ENCODE measurements at regions not wholly inside any gene's neighbourhood (a gene's known extent, or its start where the extent isn't known, plus 50 kb on each side); places are given as distances from the start of the nearest gene placed in this dataset.

DNA sequence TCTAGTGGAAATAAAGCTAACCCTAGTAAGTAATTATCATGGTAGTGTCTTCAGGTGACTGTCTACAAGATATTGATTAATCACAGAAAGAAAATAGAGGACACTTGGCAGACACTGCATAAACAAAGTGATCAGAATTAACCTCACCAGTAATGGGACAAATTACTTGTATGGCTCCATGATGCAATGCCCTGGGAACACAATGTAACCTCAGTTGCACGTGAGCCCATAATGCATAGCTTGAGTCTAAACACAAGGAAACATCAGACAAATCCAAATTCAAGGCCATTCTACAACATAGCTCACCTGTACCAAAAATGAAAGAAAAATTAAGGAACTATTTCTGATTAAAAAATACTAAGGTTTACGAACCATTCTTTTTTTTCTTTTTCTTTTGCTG lies 92.4 kb upstream of the SSTR4 start:
- no CpG with 5 or more reads among the region's 2 CpGs for WGBS, 2 experiments (ENCODE audit: extremely low coverage in 2 of 2, insufficient read length in 1 of 2)
- Histone ChIP-seq H2BK20ac (ENCODE audit: low read depth, low read length) (no peak overlapping the region), H3K36me3 (ENCODE audit: control insufficient read depth, insufficient read depth, low read length) (no peaks in the 10 kb centered on the region), H4K8ac (ENCODE audit: low read depth in 2 of 2, low read length in 2 of 2) (no peak overlapping the region), H4K5ac (ENCODE audit: low read depth, low read length) (no peak overlapping the region), H3K4ac (ENCODE audit: low read depth, low read length) (no peak overlapping the region), H3K14ac (replicated peaks; ENCODE audit: low read depth, low read length) (no peak overlapping the region), H3K79me1 (ENCODE audit: low read depth in 1 of 2, low read length in 2 of 2) (no peaks in the 10 kb centered on the region), H3K4me2 (ENCODE audit: low read depth, low read length) (no peak overlapping the region), H3K27me3 (ENCODE audit: control insufficient read depth, insufficient read depth, low read length) (no peaks in the 10 kb centered on the region; the same call in 1 of the 2 replicates), H2BK15ac (ENCODE audit: low read depth, low read length) (no peak overlapping the region), H3K56ac (ENCODE audit: extremely low read depth, insufficient read depth, low read length) (no peak overlapping the region), H2AK5ac (ENCODE audit: low read depth, low read length) (no peak overlapping the region), H3K9me3 (ENCODE audit: control insufficient read depth, insufficient read depth, low read length) (no peaks in the 10 kb centered on the region), H3K4me1 (ENCODE audit: control insufficient read depth, insufficient read depth, low read length) (no peaks in the 10 kb centered on the region), H3K4me3 (ENCODE audit: insufficient read depth, low read depth, low read length) (no peak overlapping the region), H4K20me1 (ENCODE audit: insufficient read depth, low read length) (no peaks in the 10 kb centered on the region), H3K23ac (ENCODE audit: low read depth, low read length) (no peak overlapping the region), H3K9me1 (ENCODE audit: insufficient read depth, low read length) (no peaks in the 10 kb centered on the region), H3K9ac (ENCODE audit: low read depth, low read length) (no peak overlapping the region), H2BK120ac (ENCODE audit: low read depth, low read length) (no peak overlapping the region), H2AFZ (replicated peaks; ENCODE audit: low read length, poor library complexity) (no peak overlapping the region), H4K91ac (ENCODE audit: insufficient read depth, low read depth, low read length) (no peak overlapping the region), H3K18ac (ENCODE audit: low read depth, low read length) (no peak overlapping the region), H2AK9ac (replicated peaks; ENCODE audit: low read depth, low read length, poor library complexity) (no peak overlapping the region), H2BK5ac (ENCODE audit: low read depth, low read length, poor library complexity, severe bottlenecking) (no peak overlapping the region), H3K27ac (ENCODE audit: insufficient read depth, low read length) (no peak overlapping the region)
- CTCF ChIA-PET: no interaction called here
- dilution Hi-C loops (cut with HindIII; ENCODE audit: low sequenced_read_pairs, unreplicated experiment): no loop called here
- DNase-seq: no peak
- ATAC-seq (ENCODE audit: low read depth): no peak
- in situ Hi-C loops (cut with MboI; ENCODE audit: low sequenced_read_pairs): no loop called here
- no TSS peak for BruUV-seq (replicated peaks)
- intact Hi-C loops (cut with micrococcal nuclease): no loop called here
- no peak for TF ChIP-seq RCOR1 (IDR thresholded peaks at IDR 0.05; ENCODE audit: insufficient replicate concordance, low read length)
- no peak for TF ChIP-seq RAD21 (IDR thresholded peaks at IDR 0.05; ENCODE audit: low read length)
- no peak for TF ChIP-seq CEBPB (IDR thresholded peaks at IDR 0.05; ENCODE audit: low read depth, low read length)
- TF ChIP-seq CTCF (conservative IDR thresholded peaks at IDR 0.05; ENCODE audit: low read depth, low read length): no peak
- TF ChIP-seq, protein P1, sequence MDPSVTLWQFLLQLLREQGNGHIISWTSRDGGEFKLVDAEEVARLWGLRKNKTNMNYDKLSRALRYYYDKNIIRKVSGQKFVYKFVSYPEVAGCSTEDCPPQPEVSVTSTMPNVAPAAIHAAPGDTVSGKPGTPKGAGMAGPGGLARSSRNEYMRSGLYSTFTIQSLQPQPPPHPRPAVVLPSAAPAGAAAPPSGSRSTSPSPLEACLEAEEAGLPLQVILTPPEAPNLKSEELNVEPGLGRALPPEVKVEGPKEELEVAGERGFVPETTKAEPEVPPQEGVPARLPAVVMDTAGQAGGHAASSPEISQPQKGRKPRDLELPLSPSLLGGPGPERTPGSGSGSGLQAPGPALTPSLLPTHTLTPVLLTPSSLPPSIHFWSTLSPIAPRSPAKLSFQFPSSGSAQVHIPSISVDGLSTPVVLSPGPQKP (IDR thresholded peaks at IDR 0.05; ENCODE audit: borderline replicate concordance, low read depth, low read length): no peak
- no peak for TF ChIP-seq FOS (IDR thresholded peaks at IDR 0.05; ENCODE audit: low read depth, low read length)
- TF ChIP-seq CHD1 (IDR thresholded peaks at IDR 0.05; ENCODE audit: low read depth, low read length): no peak
- no peak for TF ChIP-seq MAZ (IDR thresholded peaks at IDR 0.05; ENCODE audit: borderline replicate concordance, low read depth, low read length)
- POLR2A ChIA-PET (ENCODE audit: unreplicated experiment): no interaction called here
